ENCODE measurements at regions not wholly inside any gene's neighbourhood (a gene's known extent, or its start where the extent isn't known, plus 50 kb on each side); places are given as distances from the start of the nearest gene placed in this dataset.

GRCh38 chr1:80457409-80457808 is 1343.3 kb upstream of the ADGRL2 start:
- no peak for DNase-seq (ENCODE audit: low read depth, low spot score)

GRCh38 chr1:80453775-80454174 is 1347.0 kb upstream of the ADGRL2 start:
- no peak for DNase-seq (ENCODE audit: low read depth, low spot score)

- no peak for DNase-seq (ENCODE audit: low read depth, low spot score)
Measured at GRCh38 chr1:80450711-80451110, 1350.0 kb upstream of the ADGRL2 start.

- DNase-seq (ENCODE audit: low read depth, low spot score): no peak
Measured at GRCh38 chr1:80448081-80448480, 1352.7 kb upstream of the ADGRL2 start.

GRCh38 chr1:80447526-80447925 is 1353.2 kb upstream of the ADGRL2 start:
- DNase-seq (ENCODE audit: low read depth, low spot score): no peak

GRCh38 chr1:80445033-80445432 is 1355.7 kb upstream of the ADGRL2 start:
- no peak for DNase-seq (ENCODE audit: low read depth, low spot score)

GRCh38 chr1:80444171-80444570 is 1356.6 kb upstream of the ADGRL2 start:
- no peak for DNase-seq (ENCODE audit: low read depth, low spot score)

GRCh38 chr1:80441664-80442063 is 1359.1 kb upstream of the ADGRL2 start:
- no peak for DNase-seq (ENCODE audit: low read depth, low spot score)

GRCh38 chr1:80436851-80437250 is 1363.9 kb upstream of the ADGRL2 start:
- no peak for DNase-seq (ENCODE audit: low read depth, low spot score)

GRCh38 chr1:80427881-80428280 is 1372.9 kb upstream of the ADGRL2 start:
- no peak for DNase-seq (ENCODE audit: low read depth, low spot score)

GRCh38 chr1:80424249-80424648 is 1376.5 kb upstream of the ADGRL2 start:
- DNase-seq (ENCODE audit: low read depth, low spot score): no peak

GRCh38 chr1:80418134-80418533 is 1382.6 kb upstream of the ADGRL2 start:
- DNase-seq (ENCODE audit: low read depth, low spot score): no peak

GRCh38 chr1:80417671-80418070 is 1383.1 kb upstream of the ADGRL2 start:
- DNase-seq (ENCODE audit: low read depth, low spot score): no peak

- DNase-seq (ENCODE audit: low read depth, low spot score): no peak
Measured at GRCh38 chr1:80413969-80414368, 1386.8 kb upstream of the ADGRL2 start.

- DNase-seq (ENCODE audit: low read depth, low spot score): no peak
Measured at GRCh38 chr1:80410233-80410632, 1390.5 kb upstream of the ADGRL2 start.

- DNase-seq (ENCODE audit: low read depth, low spot score): no peak
Measured at GRCh38 chr1:80403471-80403893, 1397.0 kb upstream of the ADGRL4 start.

GRCh38 chr1:80402625-80403024 is 1396.1 kb upstream of the ADGRL4 start:
- DNase-seq (ENCODE audit: low read depth, low spot score): no peak

- no peak for DNase-seq (ENCODE audit: low read depth, low spot score)
Measured at GRCh38 chr1:80401757-80402156, 1395.2 kb upstream of the ADGRL4 start.

GRCh38 chr1:80392529-80392928 is 1386.0 kb upstream of the ADGRL4 start:
- DNase-seq (ENCODE audit: low read depth, low spot score): no peak

GRCh38 chr1:80385650-80386049 is 1379.1 kb upstream of the ADGRL4 start:
- no peak for DNase-seq (ENCODE audit: low read depth, low spot score)

GRCh38 chr1:80384959-80385358 is 1378.4 kb upstream of the ADGRL4 start:
- DNase-seq (ENCODE audit: low read depth, low spot score): no peak

- no peak for DNase-seq (ENCODE audit: low read depth, low spot score)
Measured at GRCh38 chr1:80384083-80384830, 1377.7 kb upstream of the ADGRL4 start.

- DNase-seq (ENCODE audit: low read depth, low spot score): no peak
Measured at GRCh38 chr1:80375662-80376061, 1369.1 kb upstream of the ADGRL4 start.

GRCh38 chr1:80375109-80375508 is 1368.6 kb upstream of the ADGRL4 start:
- no peak for DNase-seq (ENCODE audit: low read depth, low spot score)
